Naive thymus-derived CD4-positive, alpha-beta T cell (primary cell): ENCODE measurements at regions not wholly inside any gene's neighbourhood (a gene's known extent, or its start where the extent isn't known, plus 50 kb on each side); places are given as distances from the start of the nearest gene placed in this dataset.

Source experiments
- ATAC-seq: fragments of 150-1000 bp; cut with Tn5 transposase; 2 replicates; pipeline ENCODE4 v1.10.0; 2021; ENCODE audit warnings: mild to moderate bottlenecking, moderate library complexity
- CTCF ChIA-PET: fragments of 350-600 bp; sonication (Branson Sonifier 250); formaldehyde crosslinking; loops from one replicate; lab custom pipeline; 2021; ENCODE audit warnings: antibody characterized with exemption; lab: Charles Lee
- POLR2A ChIA-PET: fragments of 350-600 bp; sonication (Branson Sonifier 250); formaldehyde crosslinking; loops from one replicate; lab custom pipeline; 2021; ENCODE audit warnings: antibody characterized with exemption, inconsistent platforms; lab: Charles Lee
- DNase-seq, 9 donors: peaks; one replicate each; pipeline versions ENCODE4 v3.0.0 to v3.0.0-alpha.2; 2020 to 2022; ENCODE audit warnings: mixed read lengths in 1 of 9
- H3K27ac ChIP-seq: one replicate; pipeline ENCODE4 v1.7.0; 2013; ENCODE audit warnings: mild to moderate bottlenecking, low read depth, low read length, moderate library complexity
- H3K27me3 ChIP-seq, 2 donors: one replicate each; pipeline ENCODE4 v1.7.0; 2013; ENCODE audit warnings: low read length in 2 of 2, mild to moderate bottlenecking in 2 of 2, moderate library complexity in 2 of 2; ENCODE audit not compliant: control insufficient read depth in 2 of 2, insufficient read depth in 2 of 2
- H3K36me3 ChIP-seq, 3 experiments: 1 replicate in 2 of 3; 2 replicates in 1 of 3; pipeline ENCODE4 v1.7.0; 2013; ENCODE audit warnings: low read length in 3 of 3, mild to moderate bottlenecking in 3 of 3, moderate library complexity in 1 of 3; ENCODE audit not compliant: insufficient read depth in 3 of 3, control insufficient read depth in 2 of 3
- H3K4me1 ChIP-seq, 2 donors: one replicate each; pipeline ENCODE4 v1.7.0; 2013; ENCODE audit warnings: low read length in 2 of 2, mild to moderate bottlenecking in 2 of 2, moderate library complexity in 1 of 2; ENCODE audit not compliant: control insufficient read depth in 2 of 2, insufficient read depth in 2 of 2
- H3K4me3 ChIP-seq: 2 replicates; pipeline ENCODE4 v1.7.0; 2013; ENCODE audit warnings: mild to moderate bottlenecking, low read length
- H3K9me3 ChIP-seq, 3 experiments: 1 replicate in 2 of 3; 2 replicates in 1 of 3; pipeline ENCODE4 v1.7.0; 2013; ENCODE audit warnings: low read length in 3 of 3; ENCODE audit not compliant: control insufficient read depth in 2 of 3
- H3K27ac Mint-ChIP-seq, 9 donors: one replicate each; pipeline ENCODE4 v1.8.0; 2020 to 2022; ENCODE audit warnings: mixed read lengths in 9 of 9, mild to moderate bottlenecking in 8 of 9, moderate library complexity in 5 of 9, inconsistent platforms in 2 of 9
- H3K27me3 Mint-ChIP-seq, 5 donors: one replicate each; pipeline ENCODE4 v1.8.0; 2021 to 2022; ENCODE audit warnings: mixed read lengths in 5 of 5, mild to moderate bottlenecking in 1 of 5
- H3K36me3 Mint-ChIP-seq, 5 donors: one replicate each; pipeline ENCODE4 v1.8.0; 2020 to 2022; ENCODE audit warnings: mixed read lengths in 5 of 5, mild to moderate bottlenecking in 3 of 5, inconsistent platforms in 1 of 5
- H3K4me1 Mint-ChIP-seq, 7 donors: one replicate each; pipeline ENCODE4 v1.8.0; 2020 to 2022; ENCODE audit warnings: mixed read lengths in 7 of 7, mild to moderate bottlenecking in 3 of 7, inconsistent platforms in 1 of 7
- H3K4me3 Mint-ChIP-seq, 10 donors: one replicate each; pipeline ENCODE4 v1.8.0; 2020 to 2022; ENCODE audit warnings: mild to moderate bottlenecking in 10 of 10, mixed read lengths in 10 of 10, moderate library complexity in 6 of 10, inconsistent platforms in 2 of 10
- H3K9me3 Mint-ChIP-seq, 11 donors: one replicate each; pipeline ENCODE4 v1.8.0; 2020 to 2022; ENCODE audit warnings: mixed read lengths in 11 of 11, mild to moderate bottlenecking in 4 of 11, inconsistent platforms in 1 of 11, moderate library complexity in 1 of 11
- intact Hi-C, 2 donors: fragments of 100-400 bp; cut with micrococcal nuclease; formaldehyde crosslinking; loops; one replicate each; pipeline ENCODE4 v1.15.1; 2023

- no peak for DNase-seq
- Histone ChIP-seq H3K27ac (no peak overlapping the region), H3K9me3 (no peaks in the 10 kb centered on the region), H3K4me3 (no peak overlapping the region), H3K4me1 (no peaks in the 10 kb centered on the region), H3K36me3 (no peaks in the 10 kb centered on the region), H3K27me3 (no peaks in the 10 kb centered on the region)
- no peaks in the 10 kb centered on the region for H3K36me3 Mint-ChIP-seq
- no peaks in the 10 kb centered on the region for H3K4me1 Mint-ChIP-seq
- no peak overlapping the region for H3K27ac Mint-ChIP-seq
- H3K27me3 Mint-ChIP-seq = no peaks in the 10 kb centered on the region
- intact Hi-C loops = no loop called here
- no peak for ATAC-seq
- POLR2A ChIA-PET = no interaction called here
- peaks cover 0 to 33% (median 6%) of the 10 kb centered on the region in 11 donors for H3K9me3 Mint-ChIP-seq
- CTCF ChIA-PET = no interaction called here
- H3K4me3 Mint-ChIP-seq = no peak overlapping the region
Observed at GRCh38 chr4:62470421-62470983, 1270.4 kb downstream of the ADGRL3 start.

GRCh38 chr4:62470020-62470419, 1269.9 kb downstream of the ADGRL3 start:
- intact Hi-C loops = no loop called here
- peaks cover 0 to 36% (median 7%) of the 10 kb centered on the region in 11 donors for H3K9me3 Mint-ChIP-seq
- POLR2A ChIA-PET = no interaction called here

GRCh38 chr4:62461961-62462360, 1261.8 kb downstream of the ADGRL3 start:
- DNase-seq (no peak), ATAC-seq (no peak)
- Histone ChIP-seq H3K9me3 (no peaks in the 10 kb centered on the region), H3K4me3 (no peak overlapping the region), H3K27me3 (no peaks in the 10 kb centered on the region), H3K36me3 (no peaks in the 10 kb centered on the region), H3K27ac (no peak overlapping the region), H3K4me1 (no peaks in the 10 kb centered on the region)
- no peak overlapping the region for H3K27ac Mint-ChIP-seq
- H3K9me3 Mint-ChIP-seq = peaks cover 0 to 28% (median 7%) of the 10 kb centered on the region in 11 donors
- H3K36me3 Mint-ChIP-seq = no peaks in the 10 kb centered on the region
- POLR2A ChIA-PET = no interaction called here
- no peak overlapping the region for H3K4me3 Mint-ChIP-seq
- no peaks in the 10 kb centered on the region for H3K27me3 Mint-ChIP-seq
- intact Hi-C loops = no loop called here
- no peaks in the 10 kb centered on the region for H3K4me1 Mint-ChIP-seq
- CTCF ChIA-PET = no interaction called here

More at GRCh38 chr4:62470020-62470419, 1269.9 kb downstream of the ADGRL3 start:
- Histone ChIP-seq H3K27me3 (no peaks in the 10 kb centered on the region), H3K4me1 (no peaks in the 10 kb centered on the region), H3K36me3 (no peaks in the 10 kb centered on the region), H3K9me3 (no peaks in the 10 kb centered on the region), H3K27ac (no peak overlapping the region), H3K4me3 (no peak overlapping the region)
- no peaks in the 10 kb centered on the region for H3K36me3 Mint-ChIP-seq
- H3K27ac Mint-ChIP-seq = no peak overlapping the region
- ATAC-seq (no peak), DNase-seq (no peak)
- no peaks in the 10 kb centered on the region for H3K27me3 Mint-ChIP-seq
- no peaks in the 10 kb centered on the region for H3K4me1 Mint-ChIP-seq
- no peak overlapping the region for H3K4me3 Mint-ChIP-seq
- CTCF ChIA-PET = no interaction called here

GRCh38 chr4:62460329-62460728, 1260.2 kb downstream of the ADGRL3 start:
- H3K9me3 Mint-ChIP-seq = peaks cover 0 to 24% (median 6%) of the 10 kb centered on the region in 11 donors
- intact Hi-C loops = no loop called here
- Histone ChIP-seq H3K4me3 (no peak overlapping the region), H3K36me3 (no peaks in the 10 kb centered on the region), H3K27me3 (no peaks in the 10 kb centered on the region), H3K4me1 (no peaks in the 10 kb centered on the region), H3K9me3 (no peaks in the 10 kb centered on the region), H3K27ac (no peak overlapping the region)
- DNase-seq (no peak), ATAC-seq (no peak)
- no peak overlapping the region for H3K4me3 Mint-ChIP-seq
- no peak overlapping the region for H3K27ac Mint-ChIP-seq
- H3K36me3 Mint-ChIP-seq = no peaks in the 10 kb centered on the region
- H3K4me1 Mint-ChIP-seq = no peaks in the 10 kb centered on the region
- ChIA-PET POLR2A (no interaction called here), CTCF (no interaction called here)
- H3K27me3 Mint-ChIP-seq = no peaks in the 10 kb centered on the region

DNA sequence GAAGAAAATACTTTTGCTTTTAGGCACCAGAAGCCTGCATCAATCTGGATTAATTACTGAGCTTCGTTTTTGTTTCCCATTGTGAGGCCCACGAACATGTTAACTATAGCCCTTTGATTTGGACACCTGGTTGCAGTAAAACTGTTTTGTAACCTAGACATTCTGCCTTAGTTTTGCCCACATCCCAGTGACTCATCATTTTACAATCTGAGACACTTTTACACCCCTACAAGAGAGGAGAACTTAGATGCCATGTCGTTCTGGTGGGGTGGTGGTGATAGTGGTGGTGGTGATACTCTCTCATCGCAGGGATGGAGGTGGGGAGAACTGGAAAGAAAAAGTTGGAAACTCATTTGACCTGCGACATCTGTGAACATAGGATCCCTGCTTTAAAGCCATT, 1257.2 kb downstream of the ADGRL3 start:
- Histone ChIP-seq H3K36me3 (no peaks in the 10 kb centered on the region), H3K4me1 (no peaks in the 10 kb centered on the region), H3K4me3 (no peak overlapping the region), H3K27ac (no peak overlapping the region), H3K27me3 (no peaks in the 10 kb centered on the region), H3K9me3 (no peaks in the 10 kb centered on the region)
- no peak for DNase-seq
- Mint-ChIP-seq H3K4me1 (no peaks in the 10 kb centered on the region), H3K27ac (no peak overlapping the region), H3K4me3 (no peak overlapping the region), H3K9me3 (peaks cover 0 to 20% (median 6%) of the 10 kb centered on the region in 11 donors), H3K27me3 (no peaks in the 10 kb centered on the region), H3K36me3 (no peaks in the 10 kb centered on the region)
- ChIA-PET POLR2A (no interaction called here), CTCF (interaction anchor here (0.6 kb wide), 1 partner anchor 624 kb away, joined by 5 read pairs; no protein-coding TSS in a partner anchor)
- no peak for ATAC-seq
- intact Hi-C loops = no loop called here

- Mint-ChIP-seq H3K4me1 (no peaks in the 10 kb centered on the region), H3K27me3 (no peaks in the 10 kb centered on the region), H3K4me3 (no peak overlapping the region), H3K9me3 (peaks cover 0 to 20% (median 6%) of the 10 kb centered on the region in 11 donors), H3K27ac (no peak overlapping the region), H3K36me3 (no peaks in the 10 kb centered on the region)
- H3K36me3 ChIP-seq = no peaks in the 10 kb centered on the region
- no peaks in the 10 kb centered on the region for H3K27me3 ChIP-seq
- ChIA-PET CTCF (no interaction called here), POLR2A (no interaction called here)
- H3K27ac ChIP-seq = no peak overlapping the region
- intact Hi-C loops = no loop called here
- no peak overlapping the region for H3K4me3 ChIP-seq
- no peaks in the 10 kb centered on the region for H3K4me1 ChIP-seq
- no peaks in the 10 kb centered on the region for H3K9me3 ChIP-seq
- DNase-seq (no peak), ATAC-seq (no peak)
Observed at GRCh38 chr4:62455871-62456270, 1255.7 kb downstream of the ADGRL3 start.

- Mint-ChIP-seq H3K4me3 (no peak overlapping the region), H3K9me3 (peaks cover 0 to 20% (median 3%) of the 10 kb centered on the region in 11 donors), H3K27ac (no peak overlapping the region), H3K4me1 (no peaks in the 10 kb centered on the region), H3K36me3 (no peaks in the 10 kb centered on the region), H3K27me3 (no peaks in the 10 kb centered on the region)
- no peaks in the 10 kb centered on the region for H3K4me1 ChIP-seq
- intact Hi-C loops = no loop called here
- no peak for DNase-seq
- H3K27ac ChIP-seq = no peak overlapping the region
- ATAC-seq = no peak
- no peaks in the 10 kb centered on the region for H3K36me3 ChIP-seq
- no peaks in the 10 kb centered on the region for H3K9me3 ChIP-seq
- H3K27me3 ChIP-seq = no peaks in the 10 kb centered on the region
- ChIA-PET CTCF (no interaction called here), POLR2A (no interaction called here)
- H3K4me3 ChIP-seq = no peak overlapping the region
Observed at GRCh38 chr4:62454535-62454934, 1254.4 kb downstream of the ADGRL3 start.
